OCI-LY7 (cell line): ENCODE measurements at regions not wholly inside any gene's neighbourhood (a gene's known extent, or its start where the extent isn't known, plus 50 kb on each side); places are given as distances from the start of the nearest gene placed in this dataset.

Experiments
- CTCF ChIP-seq: fragments of 200-600 bp; sonication (generic); conservative IDR thresholded peaks from 2 replicates; pipeline ENCODE4 v1.5.1; 2014; ENCODE audit warnings: mild to moderate bottlenecking, antibody characterized with exemption, low read length, moderate library complexity, mixed read lengths
- EZH2phosphoT487 ChIP-seq: fragments of 200-600 bp; sonication (generic); IDR thresholded peaks from 2 replicates; pipeline ENCODE4 v1.6.1; 2018; ENCODE audit warnings: low read depth, borderline replicate concordance, mild to moderate bottlenecking, mixed run types, antibody characterized with exemption, low read length, moderate library complexity, mixed read lengths

- TF ChIP-seq CTCF (no peak), EZH2phosphoT487 (no peak)
These were observed 170.2 kb upstream of the C9orf72 start for GRCh38 chr9:27743490-27743889.
